ENCODE measurements at regions not wholly inside any gene's neighbourhood (a gene's known extent, or its start where the extent isn't known, plus 50 kb on each side); places are given as distances from the start of the nearest gene placed in this dataset.

DNA sequence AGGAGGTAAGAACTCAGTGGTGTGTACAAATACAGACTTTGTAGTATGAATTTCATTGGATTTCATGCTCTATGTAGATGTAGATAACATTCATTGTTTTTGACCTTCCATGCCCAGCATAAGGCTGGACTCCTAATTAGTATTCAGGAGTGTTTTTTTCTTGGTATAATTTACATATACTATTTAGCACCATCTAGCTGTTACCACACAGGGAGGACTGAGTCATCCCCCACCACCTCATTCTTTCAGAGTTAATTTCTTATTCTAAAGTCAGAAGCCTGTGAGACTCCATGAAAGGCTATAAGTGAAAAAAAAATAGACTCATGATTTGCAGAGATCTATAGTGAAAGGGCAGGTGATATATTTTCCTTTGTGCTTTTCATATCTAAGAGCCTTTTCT lies 555.0 kb downstream of the PRR16 start:
- TF ChIP-seq SIRT6 (IDR thresholded peaks at IDR 0.05; ENCODE audit: low read depth, low read length) = no peak
- TF ChIP-seq CHD1 (IDR thresholded peaks at IDR 0.05; ENCODE audit: low read length) = no peak
- no peak for TF ChIP-seq ZNF174 (CRISPR knock-in tag; IDR thresholded peaks at IDR 0.05)
- no peak for TF ChIP-seq YBX1 (IDR thresholded peaks at IDR 0.05)
- no peak for TF ChIP-seq EP300 (IDR thresholded peaks at IDR 0.05; ENCODE audit: low read length)

Measured in K562 (cell line).